ENCODE measurements at regions not wholly inside any gene's neighbourhood (a gene's known extent, or its start where the extent isn't known, plus 50 kb on each side); places are given as distances from the start of the nearest gene placed in this dataset.

- no peak overlapping the region for H3K27ac ChIP-seq
- H3K27me3 ChIP-seq = peaks cover 5% of the 10 kb centered on the region
- DNase-seq (no peak), ATAC-seq (no peak)
- no peaks in the 10 kb centered on the region for H3K4me1 ChIP-seq
- intact Hi-C loops (cut with DNase I) = no loop called here
- H3K36me3 ChIP-seq = no peaks in the 10 kb centered on the region
- no peak for TF ChIP-seq CTCF (IDR thresholded peaks at IDR 0.05)
- H3K9me3 ChIP-seq = no peaks in the 10 kb centered on the region
- H3K4me3 ChIP-seq = no peak overlapping the region
Observed at GRCh38 chr11:123286761-123287160, 91.7 kb upstream of the CLMP start.

- H3K4me3 ChIP-seq = no peak overlapping the region
- no peak for TF ChIP-seq CTCF (IDR thresholded peaks at IDR 0.05)
- DNase-seq (no peak), ATAC-seq (no peak)
- intact Hi-C loops (cut with DNase I) = no loop called here
- no peaks in the 10 kb centered on the region for H3K36me3 ChIP-seq
- H3K27me3 ChIP-seq = peaks cover 5% of the 10 kb centered on the region
- no peaks in the 10 kb centered on the region for H3K9me3 ChIP-seq
- no peak overlapping the region for H3K27ac ChIP-seq
- no peaks in the 10 kb centered on the region for H3K4me1 ChIP-seq
Observed at GRCh38 chr11:123286255-123286654, 91.2 kb upstream of the CLMP start.

- Histone ChIP-seq H3K27ac (no peak overlapping the region), H3K4me1 (no peaks in the 10 kb centered on the region), H3K36me3 (no peaks in the 10 kb centered on the region), H3K9me3 (no peaks in the 10 kb centered on the region), H3K4me3 (no peak overlapping the region), H3K27me3 (no peaks in the 10 kb centered on the region)
- DNase-seq (no peak), ATAC-seq (no peak)
- no peak for TF ChIP-seq CTCF (IDR thresholded peaks at IDR 0.05)
- intact Hi-C loops (cut with DNase I) = no loop called here
Observed at GRCh38 chr11:123284454-123284853, 89.4 kb upstream of the CLMP start.

- Histone ChIP-seq H3K9me3 (no peaks in the 10 kb centered on the region), H3K4me1 (no peaks in the 10 kb centered on the region), H3K27me3 (no peaks in the 10 kb centered on the region), H3K36me3 (no peaks in the 10 kb centered on the region), H3K4me3 (no peak overlapping the region), H3K27ac (no peak overlapping the region)
- intact Hi-C loops (cut with DNase I) = no loop called here
- DNase-seq = no peak
- no peak for TF ChIP-seq CTCF (IDR thresholded peaks at IDR 0.05)
- no peak for ATAC-seq
Observed at GRCh38 chr11:123282597-123282996, 87.5 kb upstream of the CLMP start.

- no peak overlapping the region for H3K4me3 ChIP-seq
- intact Hi-C loops (cut with DNase I) = no loop called here
- H3K4me1 ChIP-seq = no peaks in the 10 kb centered on the region
- no peaks in the 10 kb centered on the region for H3K36me3 ChIP-seq
- H3K27me3 ChIP-seq = no peaks in the 10 kb centered on the region
- H3K27ac ChIP-seq = no peak overlapping the region
- H3K9me3 ChIP-seq = no peaks in the 10 kb centered on the region
- DNase-seq (no peak), ATAC-seq (no peak)
- no peak for TF ChIP-seq CTCF (IDR thresholded peaks at IDR 0.05)
Observed at GRCh38 chr11:123273616-123274015, 78.6 kb upstream of the CLMP start.

- intact Hi-C loops (cut with DNase I) = no loop called here
- H3K27me3 ChIP-seq = no peaks in the 10 kb centered on the region
- H3K9me3 ChIP-seq = no peaks in the 10 kb centered on the region
- H3K4me1 ChIP-seq = no peaks in the 10 kb centered on the region
- H3K4me3 ChIP-seq = no peak overlapping the region
- no peaks in the 10 kb centered on the region for H3K36me3 ChIP-seq
- ATAC-seq (no peak), DNase-seq (no peak)
- TF ChIP-seq CTCF (IDR thresholded peaks at IDR 0.05) = no peak
- H3K27ac ChIP-seq = no peak overlapping the region
Observed at GRCh38 chr11:123272565-123272964, 77.5 kb upstream of the CLMP start.

Data from upper lobe of right lung (tissue), 1 donor.